Astrocyte of the spinal cord (primary cell): ENCODE measurements at regions not wholly inside any gene's neighbourhood (a gene's known extent, or its start where the extent isn't known, plus 50 kb on each side); places are given as distances from the start of the nearest gene placed in this dataset.

Source experiments
- DNase-seq: peaks from one replicate; pipeline ENCODE4 v3.0.0; 2011; ENCODE audit warnings: low read depth, low spot score
- H3K4me3 ChIP-seq: 2 replicates; pipeline ENCODE4 v1.5.1; 2011; ENCODE audit warnings: low read depth, mild to moderate bottlenecking, low read length, moderate library complexity
- CTCF ChIP-seq: IDR thresholded peaks from 2 replicates; pipeline ENCODE4 v1.5.1; 2012; ENCODE audit warnings: low read depth, mild to moderate bottlenecking, low read length, inconsistent platforms
- in situ Hi-C: cut with HindIII; loops from 2 replicates; pipeline ENCODE4 v1.10.0; 2017; ENCODE audit warnings: low sequenced_read_pairs

- no peak for TF ChIP-seq CTCF
- in situ Hi-C loops, result no loop called here
- no peak for DNase-seq
- no peak overlapping the region for H3K4me3 ChIP-seq
These were observed 630.2 kb downstream of the FAT4 start for GRCh38 chr4:125944966-125945365.

- no peak overlapping the region for H3K4me3 ChIP-seq
- TF ChIP-seq CTCF, result no peak
- in situ Hi-C loops, result no loop called here
- DNase-seq, result no peak
These were observed 633.3 kb downstream of the FAT4 start for GRCh38 chr4:125948021-125948420.

- peak; percentile 28 for DNase-seq
- no peak for TF ChIP-seq CTCF
- in situ Hi-C loops, result no loop called here
- H3K4me3 ChIP-seq, result no peak overlapping the region
These were observed 636.6 kb downstream of the FAT4 start for GRCh38 chr4:125951261-125951887.

GRCh38 chr4:125952631-125953030, 637.9 kb downstream of the FAT4 start:
- DNase-seq, result no peak
- no peak overlapping the region for H3K4me3 ChIP-seq
- in situ Hi-C loops, result no loop called here
- no peak for TF ChIP-seq CTCF

GRCh38 chr4:125956276-125956675, 641.5 kb downstream of the FAT4 start:
- DNase-seq, result no peak
- no peak for TF ChIP-seq CTCF
- in situ Hi-C loops, result no loop called here
- no peak overlapping the region for H3K4me3 ChIP-seq

- in situ Hi-C loops, result no loop called here
- H3K4me3 ChIP-seq, result no peak overlapping the region
- no peak for DNase-seq
- TF ChIP-seq CTCF, result no peak
These were observed 643.8 kb downstream of the FAT4 start for GRCh38 chr4:125958519-125958918.

- H3K4me3 ChIP-seq, result no peak overlapping the region
- TF ChIP-seq CTCF, result no peak
- in situ Hi-C loops, result no loop called here
- DNase-seq, result no peak
These were observed 646.9 kb downstream of the FAT4 start for GRCh38 chr4:125961626-125962025.
